Testis (tissue), 2 donors: ENCODE measurements at regions not wholly inside any gene's neighbourhood (a gene's known extent, or its start where the extent isn't known, plus 50 kb on each side); places are given as distances from the start of the nearest gene placed in this dataset.

Experiments used
- CTCF ChIP-seq, 3 experiments: fragments of 450-650 bp in 2 of 3; fragments of 200-600 bp in 1 of 3; sonication (generic) in 1 of 3; IDR thresholded peaks; one replicate each; pipeline ENCODE4 v1.5.1; 2016 to 2019; ENCODE audit warnings: antibody characterized with exemption in 3 of 3, mild to moderate bottlenecking in 2 of 3, moderate library complexity in 1 of 3
- POLR2A ChIP-seq: fragments of 450-650 bp; IDR thresholded peaks from one replicate; pipeline ENCODE4 v1.6.1; 2017; ENCODE audit warnings: antibody characterized with exemption, mild to moderate bottlenecking, moderate library complexity

- TF ChIP-seq POLR2A, result no peak
- TF ChIP-seq CTCF (IDR thresholded peaks at IDR 0.05), result no peak
Observed at GRCh38 chr17:70405492-70406220, 236.3 kb downstream of the KCNJ2 start.
